Head of caudate nucleus (tissue), 42 donors: ENCODE measurements at regions not wholly inside any gene's neighbourhood (a gene's known extent, or its start where the extent isn't known, plus 50 kb on each side); places are given as distances from the start of the nearest gene placed in this dataset.

Experiments used
- DNase-seq, 42 donors: peaks; one replicate each; pipeline versions ENCODE4 v3.0.0 to v3.0.0-alpha.2; 2020 to 2021; ENCODE audit warnings: mixed read lengths in 7 of 42
- intact Hi-C: fragments of 100-400 bp; cut with DNase I; formaldehyde crosslinking; loops from one replicate; pipeline ENCODE4 v1.15.0; 2022

GRCh38 chr12:124440841-124441381 is 126.5 kb downstream of the NCOR2 start:
- no peak for DNase-seq
- intact Hi-C loops: no loop called here

- intact Hi-C loops: no loop called here
- no peak for DNase-seq
Measured at GRCh38 chr12:124440031-124440626, 127.3 kb downstream of the NCOR2 start.

GRCh38 chr12:124438437-124439056 is 128.9 kb downstream of the NCOR2 start:
- intact Hi-C loops: no loop called here
- DNase-seq: no peak

- no peak for DNase-seq
- intact Hi-C loops: no loop called here
Measured at GRCh38 chr12:124437617-124438436, 129.6 kb downstream of the NCOR2 start.

DNA sequence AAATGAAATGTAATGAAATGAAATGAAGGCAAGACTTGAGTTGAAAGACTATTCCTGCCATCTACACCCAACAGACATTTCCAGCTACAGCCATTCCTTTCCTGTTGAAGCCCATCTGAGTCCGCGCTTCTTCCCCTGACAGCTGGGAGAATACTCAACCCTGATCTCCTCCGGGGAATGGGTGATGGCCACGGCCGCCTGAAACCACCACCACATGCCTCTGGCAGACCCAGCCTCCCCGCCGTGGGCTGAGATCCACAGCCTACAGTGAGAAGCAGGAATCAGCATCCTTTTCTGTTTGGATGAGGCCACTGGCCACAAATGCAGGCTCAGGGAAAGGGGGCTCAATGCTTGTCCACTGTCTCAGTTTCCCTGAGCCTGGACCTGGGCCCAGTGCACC is 130.3 kb downstream of the NCOR2 start:
- intact Hi-C loops: no loop called here
- no peak for DNase-seq

DNA sequence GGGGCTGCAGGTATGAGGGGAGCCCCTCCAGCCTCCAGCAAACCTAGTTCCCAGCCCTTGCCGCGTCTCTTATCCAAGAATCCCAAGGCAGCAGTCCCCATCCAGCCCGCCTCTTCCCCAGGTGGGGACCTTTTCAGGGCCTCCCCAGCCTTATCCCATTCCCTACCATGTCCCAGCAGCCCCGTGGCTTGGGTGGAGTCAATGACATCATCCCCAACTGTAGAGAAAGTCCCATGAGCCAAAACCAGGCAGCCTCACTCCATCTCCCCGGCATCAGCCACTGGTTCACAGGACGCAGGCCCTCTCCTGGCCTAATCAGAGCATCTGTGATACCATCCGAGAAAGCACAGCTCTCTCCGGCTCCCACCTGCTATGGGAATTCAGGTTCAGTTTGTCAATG is 131.0 kb downstream of the NCOR2 start:
- intact Hi-C loops: no loop called here

GRCh38 chr12:124435806-124436345 is 131.5 kb downstream of the NCOR2 start:
- no peak for DNase-seq
- intact Hi-C loops: no loop called here

More for the DNA sequence above, 131.0 kb downstream of the NCOR2 start:
- no peak for DNase-seq

DNA sequence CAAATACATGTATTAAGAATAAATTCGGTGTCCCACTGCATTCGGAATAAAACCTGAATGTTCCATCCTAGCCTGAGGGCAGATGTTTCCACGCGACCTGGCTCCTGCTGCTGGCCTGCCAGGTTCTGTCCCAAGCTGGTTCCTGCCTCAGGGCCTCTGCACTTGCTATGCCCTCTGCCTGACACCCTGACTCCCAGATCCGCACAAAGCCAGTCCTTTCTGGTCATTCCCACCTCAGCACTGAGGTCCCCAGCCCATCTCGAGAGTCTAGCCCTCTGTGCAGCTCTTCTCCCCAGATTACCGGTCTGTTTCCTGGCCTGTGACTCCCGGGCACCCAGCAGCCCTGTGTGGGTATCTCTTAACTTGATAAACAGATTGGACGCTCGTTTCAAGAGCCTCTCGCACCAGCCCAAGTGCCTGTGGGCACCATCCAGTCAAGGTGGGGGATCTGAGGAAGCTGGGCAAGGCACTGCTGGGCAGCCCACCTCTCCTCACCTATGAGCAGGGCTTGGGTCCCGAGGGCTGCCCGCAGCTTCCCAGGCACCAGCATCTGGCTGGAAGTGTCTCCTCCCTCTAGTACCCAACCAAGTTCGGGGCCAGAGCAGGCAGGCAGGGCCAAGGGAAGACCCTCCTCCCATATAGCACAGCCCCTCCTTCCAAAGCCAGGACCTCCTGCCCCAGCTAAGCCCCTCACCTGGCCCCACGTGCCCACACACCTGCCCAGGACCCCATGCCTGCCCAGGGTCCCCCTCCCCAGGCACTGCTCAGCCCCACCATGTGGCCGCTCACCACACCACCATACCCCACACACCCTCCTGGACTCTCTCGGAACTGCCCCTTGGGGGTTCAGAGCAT is 132.2 kb downstream of the NCOR2 start:
- intact Hi-C loops: no loop called here
- no peak for DNase-seq

DNA sequence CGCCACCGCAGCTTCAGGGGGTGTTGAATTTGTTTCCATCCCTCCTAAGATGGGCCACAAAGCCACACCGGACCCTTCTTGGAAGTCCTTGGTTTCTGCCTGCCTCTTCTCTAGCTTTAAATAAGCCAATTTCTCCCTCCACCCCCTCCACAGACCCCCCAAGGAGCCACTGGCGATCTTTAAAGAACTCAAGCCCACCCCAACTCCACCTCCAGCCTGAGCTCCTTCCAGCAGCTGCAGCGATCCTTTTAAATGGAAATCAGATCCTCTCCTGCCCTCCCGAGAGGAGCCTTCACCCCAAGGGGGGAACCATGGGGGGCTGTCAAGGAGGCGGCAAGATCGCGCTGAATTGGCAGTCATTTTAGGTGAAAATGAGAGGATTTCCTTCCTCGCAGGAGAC is 133.1 kb downstream of the NCOR2 start:
- intact Hi-C loops: no loop called here
- DNase-seq: no peak

- intact Hi-C loops: no loop called here
- DNase-seq: no peak
Measured at GRCh38 chr12:124433879-124434278, 133.5 kb downstream of the NCOR2 start.

DNA sequence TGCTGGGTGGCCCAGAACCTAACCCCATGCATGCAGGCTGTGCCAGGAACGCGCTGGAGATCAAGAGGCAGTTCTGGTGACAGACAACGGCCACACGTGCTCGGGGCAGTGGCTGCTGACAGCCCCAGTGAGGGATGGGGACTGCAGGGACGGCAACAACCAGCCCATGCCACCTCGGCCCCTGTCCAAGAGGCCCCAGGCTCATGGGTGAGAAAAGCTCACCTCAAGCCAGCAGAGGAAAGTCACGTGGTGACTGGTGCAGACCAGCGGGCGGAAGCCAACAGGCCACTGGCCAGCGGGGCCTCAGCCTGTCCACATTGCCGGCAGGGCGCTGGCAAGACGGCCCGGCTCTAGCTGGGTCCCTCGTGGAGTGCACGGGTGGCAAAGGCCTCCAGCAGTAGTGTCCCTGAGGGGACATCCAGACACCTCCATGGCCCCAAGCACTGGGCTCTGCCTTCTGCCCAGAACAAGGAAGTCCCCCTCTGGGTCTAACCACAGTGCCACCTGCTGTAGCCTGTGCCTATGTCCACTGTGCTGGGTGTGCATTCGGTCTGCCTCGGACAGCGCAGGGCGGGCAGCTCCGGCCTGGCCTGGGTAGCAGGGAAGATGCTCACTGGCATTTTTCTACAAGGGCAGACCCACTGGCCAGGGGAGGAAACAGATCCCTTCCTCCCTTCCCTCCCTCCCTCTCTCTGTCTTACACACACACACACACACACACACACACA is 134.1 kb downstream of the NCOR2 start:
- intact Hi-C loops: no loop called here
- DNase-seq: peak in 39 of 42 donors; percentile 36 to 81 (median 61)

DNA sequence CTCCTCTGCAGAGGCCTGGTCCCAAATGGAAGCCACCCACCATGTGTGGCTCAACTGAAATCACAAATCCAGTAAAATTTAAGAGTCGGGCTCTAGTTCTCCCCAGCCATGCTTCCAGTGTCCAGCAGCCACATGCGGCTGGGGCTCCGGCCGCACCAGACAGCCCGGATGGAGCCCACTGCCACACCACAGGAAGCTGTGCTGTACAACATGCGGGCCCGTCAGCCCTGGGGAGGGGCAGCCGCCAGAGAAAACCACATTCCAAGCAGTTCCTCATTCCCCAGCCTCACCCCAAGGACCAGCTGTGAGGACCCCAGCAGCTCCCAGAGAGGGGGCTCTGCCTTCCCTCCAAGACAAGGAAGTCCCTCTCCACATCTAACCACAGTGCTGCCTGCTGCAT is 135.0 kb downstream of the NCOR2 start:
- intact Hi-C loops: no loop called here

GRCh38 chr12:124431971-124432370 is 135.4 kb downstream of the NCOR2 start:
- no peak for DNase-seq
- intact Hi-C loops: no loop called here

More for the DNA sequence above, 135.0 kb downstream of the NCOR2 start:
- peak in 16 of 42 donors; percentile 37 to 69 (median 50) for DNase-seq

GRCh38 chr12:124430491-124430890 is 135.6 kb downstream of the RFLNA start:
- no peak for DNase-seq
- intact Hi-C loops: no loop called here

- intact Hi-C loops: no loop called here
- no peak for DNase-seq
Measured at GRCh38 chr12:124429535-124429934, 134.6 kb downstream of the RFLNA start.

GRCh38 chr12:124428792-124429281 is 133.9 kb downstream of the RFLNA start:
- intact Hi-C loops: no loop called here
- DNase-seq: no peak

GRCh38 chr12:124428136-124428791 is 133.4 kb downstream of the RFLNA start:
- intact Hi-C loops: no loop called here
- DNase-seq: no peak
